ENCODE measurements at regions not wholly inside any gene's neighbourhood (a gene's known extent, or its start where the extent isn't known, plus 50 kb on each side); places are given as distances from the start of the nearest gene placed in this dataset.

DNA sequence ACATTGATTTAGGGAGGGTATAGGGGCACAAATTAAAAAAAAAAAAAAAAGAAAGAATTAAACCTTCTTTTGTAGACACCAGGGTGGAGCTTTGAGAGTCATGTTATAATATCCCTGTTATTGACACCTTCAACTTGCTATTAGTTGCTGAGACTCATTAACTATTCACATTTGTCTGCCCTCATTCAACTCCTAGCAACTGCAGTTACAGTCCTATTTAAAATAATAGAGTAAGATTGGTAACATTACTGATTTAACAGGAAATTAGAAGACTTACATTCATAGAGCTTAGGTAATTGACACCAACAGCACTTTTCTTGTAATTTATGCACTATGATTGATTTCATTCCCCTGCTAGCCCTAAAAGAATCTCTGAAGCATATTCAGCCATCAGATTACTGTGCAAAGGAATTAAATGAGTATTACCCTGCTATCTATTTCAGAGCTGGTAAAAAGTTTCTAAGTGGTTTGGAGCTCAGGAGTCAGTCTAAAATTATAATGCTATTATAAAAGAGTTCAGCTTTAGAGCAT lies 148.8 kb upstream of the TBL1XR1 start:
- H3K4me3 ChIP-seq, result no peak overlapping the region
- H3K36me3 ChIP-seq, result no peaks in the 10 kb centered on the region
- intact Hi-C loops (cut with DNase I), result no loop called here
- no peaks in the 10 kb centered on the region for H3K27me3 ChIP-seq
- H3K9me3 ChIP-seq, result no peaks in the 10 kb centered on the region
- TF ChIP-seq, protein P1, sequence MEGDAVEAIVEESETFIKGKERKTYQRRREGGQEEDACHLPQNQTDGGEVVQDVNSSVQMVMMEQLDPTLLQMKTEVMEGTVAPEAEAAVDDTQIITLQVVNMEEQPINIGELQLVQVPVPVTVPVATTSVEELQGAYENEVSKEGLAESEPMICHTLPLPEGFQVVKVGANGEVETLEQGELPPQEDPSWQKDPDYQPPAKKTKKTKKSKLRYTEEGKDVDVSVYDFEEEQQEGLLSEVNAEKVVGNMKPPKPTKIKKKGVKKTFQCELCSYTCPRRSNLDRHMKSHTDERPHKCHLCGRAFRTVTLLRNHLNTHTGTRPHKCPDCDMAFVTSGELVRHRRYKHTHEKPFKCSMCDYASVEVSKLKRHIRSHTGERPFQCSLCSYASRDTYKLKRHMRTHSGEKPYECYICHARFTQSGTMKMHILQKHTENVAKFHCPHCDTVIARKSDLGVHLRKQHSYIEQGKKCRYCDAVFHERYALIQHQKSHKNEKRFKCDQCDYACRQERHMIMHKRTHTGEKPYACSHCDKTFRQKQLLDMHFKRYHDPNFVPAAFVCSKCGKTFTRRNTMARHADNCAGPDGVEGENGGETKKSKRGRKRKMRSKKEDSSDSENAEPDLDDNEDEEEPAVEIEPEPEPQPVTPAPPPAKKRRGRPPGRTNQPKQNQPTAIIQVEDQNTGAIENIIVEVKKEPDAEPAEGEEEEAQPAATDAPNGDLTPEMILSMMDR (IDR thresholded peaks at IDR 0.05), result no peak
- no peak for TF ChIP-seq POLR2A (IDR thresholded peaks at IDR 0.05)
- DNase-seq (no peak), ATAC-seq (no peak)
- peaks cover 0 to 12% (median 4%) of the 10 kb centered on the region in 4 donors for H3K4me1 ChIP-seq
- H3K27ac ChIP-seq, result peak overlapping the region in 2 of 3 donors; percentile 13 to 42

GRCh38 chr3:177346878-177347277 lies 149.6 kb upstream of the TBL1XR1 start:
- DNase-seq (no peak), ATAC-seq (no peak)
- Histone ChIP-seq H3K27ac (no peak overlapping the region), H3K4me1 (peaks cover 0 to 12% (median 4%) of the 10 kb centered on the region in 4 donors), H3K4me3 (no peak overlapping the region), H3K36me3 (no peaks in the 10 kb centered on the region), H3K27me3 (no peaks in the 10 kb centered on the region), H3K9me3 (no peaks in the 10 kb centered on the region)
- TF ChIP-seq POLR2A (IDR thresholded peaks at IDR 0.05), result no peak
- TF ChIP-seq, protein P1 (IDR thresholded peaks at IDR 0.05), result no peak
- intact Hi-C loops (cut with DNase I), result no loop called here

GRCh38 chr3:177347611-177348010 lies 150.3 kb upstream of the TBL1XR1 start:
- no peak overlapping the region for H3K4me3 ChIP-seq
- no peak for ATAC-seq
- DNase-seq, result no peak
- H3K36me3 ChIP-seq, result no peaks in the 10 kb centered on the region
- TF ChIP-seq, protein P1 (IDR thresholded peaks at IDR 0.05), result no peak
- no peak for TF ChIP-seq POLR2A (IDR thresholded peaks at IDR 0.05)
- H3K9me3 ChIP-seq, result no peaks in the 10 kb centered on the region
- no peaks in the 10 kb centered on the region for H3K27me3 ChIP-seq
- WGBS (ENCODE audit: insufficient coverage, low coverage, low lambda C conversion rate, missing lambda C conversion rate), result 57% methylated on average over 1 of the region's 1 CpG
- intact Hi-C loops (cut with DNase I), result no loop called here
- H3K27ac ChIP-seq, result no peak overlapping the region
- H3K4me1 ChIP-seq, result peaks cover 0 to 12% (median 4%) of the 10 kb centered on the region in 4 donors

DNA sequence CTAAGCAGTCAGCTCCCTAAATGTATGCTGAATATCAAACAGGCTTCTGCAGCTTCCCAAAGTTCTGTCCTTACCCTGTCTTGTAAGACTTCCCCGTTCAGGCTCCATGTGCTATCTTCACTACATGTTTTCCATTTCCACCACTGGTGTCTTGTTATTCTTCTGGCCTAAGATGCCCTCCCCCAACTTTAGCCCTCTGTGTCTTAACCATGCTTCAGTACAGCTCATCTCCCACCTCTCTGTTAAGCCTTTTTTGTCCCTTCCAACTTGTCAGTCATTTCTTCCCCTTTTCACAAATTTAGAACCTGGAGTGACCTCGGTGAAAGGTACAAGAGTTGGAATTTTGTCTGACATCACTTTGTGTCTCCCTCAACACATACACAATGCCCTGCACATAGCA lies 151.7 kb upstream of the TBL1XR1 start:
- Histone ChIP-seq H3K4me3 (no peak overlapping the region), H3K4me1 (peaks cover 0 to 12% (median 4%) of the 10 kb centered on the region in 4 donors), H3K9me3 (no peaks in the 10 kb centered on the region), H3K36me3 (no peaks in the 10 kb centered on the region), H3K27me3 (no peaks in the 10 kb centered on the region), H3K27ac (no peak overlapping the region)
- TF ChIP-seq, protein P1 (IDR thresholded peaks at IDR 0.05), result no peak
- TF ChIP-seq POLR2A (IDR thresholded peaks at IDR 0.05), result no peak
- WGBS (ENCODE audit: insufficient coverage, low coverage, low lambda C conversion rate, missing lambda C conversion rate), result 79% methylated on average over 2 of the region's 2 CpGs
- intact Hi-C loops (cut with DNase I), result no loop called here
- DNase-seq (no peak), ATAC-seq (no peak)

DNA sequence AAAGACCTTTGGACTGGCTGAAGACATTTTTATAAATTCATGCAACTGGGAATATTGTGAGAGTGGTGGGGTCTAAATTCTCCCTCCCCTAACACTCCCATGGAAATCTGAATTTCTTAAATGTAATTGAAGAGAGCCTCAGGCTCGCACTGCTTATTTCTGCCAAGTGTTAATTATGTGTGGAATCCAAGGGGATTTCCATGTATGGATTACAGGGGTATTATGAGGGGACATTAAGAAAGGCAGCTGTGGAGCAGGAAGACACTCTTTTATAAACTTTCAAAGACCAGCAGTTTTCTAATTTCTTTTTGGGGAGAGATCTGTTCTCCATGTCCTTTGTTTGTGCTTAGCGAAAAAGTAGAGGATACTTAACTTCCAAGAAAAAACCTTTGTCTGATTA lies 152.1 kb upstream of the TBL1XR1 start:
- TF ChIP-seq, protein P1 (IDR thresholded peaks at IDR 0.05), result no peak
- TF ChIP-seq POLR2A (IDR thresholded peaks at IDR 0.05), result no peak
- Histone ChIP-seq H3K36me3 (no peaks in the 10 kb centered on the region), H3K27me3 (no peaks in the 10 kb centered on the region), H3K4me3 (no peak overlapping the region), H3K9me3 (no peaks in the 10 kb centered on the region), H3K4me1 (peaks cover 0 to 12% (median 4%) of the 10 kb centered on the region in 4 donors), H3K27ac (no peak overlapping the region)
- DNase-seq (no peak), ATAC-seq (no peak)
- intact Hi-C loops (cut with DNase I), result no loop called here
- 100% methylated on average over 1 of the region's 2 CpGs for WGBS (ENCODE audit: insufficient coverage, low coverage, low lambda C conversion rate, missing lambda C conversion rate)
